A673 (cell line): ENCODE measurements at regions not wholly inside any gene's neighbourhood (a gene's known extent, or its start where the extent isn't known, plus 50 kb on each side); places are given as distances from the start of the nearest gene placed in this dataset.

Experiments
- CTCF ChIP-seq: fragments of 300-800, 200-600 bp; sonication (generic); conservative IDR thresholded peaks from 2 replicates; pipeline ENCODE4 v1.5.1; 2017; ENCODE audit warnings: low read depth, mild to moderate bottlenecking, antibody characterized with exemption, low read length, moderate library complexity, mixed read lengths
- EZH2 ChIP-seq: fragments of 200-600 bp; sonication (generic); IDR thresholded peaks from 2 replicates; pipeline ENCODE4 v1.6.1; 2017; ENCODE audit warnings: borderline replicate concordance, low read depth, mild to moderate bottlenecking, mixed read lengths, antibody characterized with exemption, low read length; ENCODE audit not compliant: poor library complexity, severe bottlenecking

GRCh38 chr19:20472854-20473253 lies 92.7 kb downstream of the ZNF737 start:
- TF ChIP-seq CTCF: no peak
- TF ChIP-seq EZH2: no peak
